ENCODE measurements at regions not wholly inside any gene's neighbourhood (a gene's known extent, or its start where the extent isn't known, plus 50 kb on each side); places are given as distances from the start of the nearest gene placed in this dataset.
"Not testable (repeated sequence)": the region's sequence is repeated elsewhere in the genome, so short reads cannot be mapped to it uniquely, and the experiment has no call there.

- not testable (repeated sequence) for TF ChIP-seq POLR2A (IDR thresholded peaks at IDR 0.05); CTCF (IDR thresholded peaks at IDR 0.05 in 4 of 5, conservative IDR thresholded peaks at IDR 0.05 in 1 of 5)
These were observed 124.2 kb upstream of the EEF2KMT start for GRCh38 chr16:5221831-5222230.
